ENCODE measurements at regions not wholly inside any gene's neighbourhood (a gene's known extent, or its start where the extent isn't known, plus 50 kb on each side); places are given as distances from the start of the nearest gene placed in this dataset.

GRCh38 chr14:28196878-28197277 is 569.7 kb upstream of the FOXG1 start:
- H3K27me3 ChIP-seq (ENCODE audit: control insufficient read depth, insufficient read depth, low read length) = no peaks in the 10 kb centered on the region
- no peaks in the 10 kb centered on the region for H3K36me3 ChIP-seq (ENCODE audit: control insufficient read depth, insufficient read depth, low read length)
- DNase-seq (ENCODE audit: low read depth) (no peak), FAIRE-seq (no peak)
- no peak overlapping the region for H3K4me3 ChIP-seq (ENCODE audit: low read depth, low read length)
- no peak for TF ChIP-seq CTCF (IDR thresholded peaks at IDR 0.05; ENCODE audit: insufficient read depth, low read length, severe bottlenecking)

- no peaks in the 10 kb centered on the region for H3K36me3 ChIP-seq (ENCODE audit: control insufficient read depth, insufficient read depth, low read length)
- TF ChIP-seq CTCF (IDR thresholded peaks at IDR 0.05; ENCODE audit: insufficient read depth, low read length, severe bottlenecking) = no peak
- no peak overlapping the region for H3K4me3 ChIP-seq (ENCODE audit: low read depth, low read length)
- H3K27me3 ChIP-seq (ENCODE audit: control insufficient read depth, insufficient read depth, low read length) = no peaks in the 10 kb centered on the region
- FAIRE-seq = no peak
- no peak for DNase-seq (ENCODE audit: low read depth)
Measured at GRCh38 chr14:28220391-28220790, 546.2 kb upstream of the FOXG1 start.

- H3K36me3 ChIP-seq (ENCODE audit: control insufficient read depth, insufficient read depth, low read length) = no peaks in the 10 kb centered on the region
- no peak for FAIRE-seq
- H3K27me3 ChIP-seq (ENCODE audit: control insufficient read depth, insufficient read depth, low read length) = no peaks in the 10 kb centered on the region
- H3K4me3 ChIP-seq (ENCODE audit: low read depth, low read length) = no peak overlapping the region
- TF ChIP-seq CTCF (IDR thresholded peaks at IDR 0.05; ENCODE audit: insufficient read depth, low read length, severe bottlenecking) = no peak
- DNase-seq (ENCODE audit: low read depth) = no peak
Measured at GRCh38 chr14:28240909-28241308, 525.7 kb upstream of the FOXG1 start.

GRCh38 chr14:28242895-28243294 is 523.7 kb upstream of the FOXG1 start:
- FAIRE-seq (no peak), DNase-seq (ENCODE audit: low read depth) (no peak)
- H3K36me3 ChIP-seq (ENCODE audit: control insufficient read depth, insufficient read depth, low read length) = no peaks in the 10 kb centered on the region
- H3K4me3 ChIP-seq (ENCODE audit: low read depth, low read length) = no peak overlapping the region
- H3K27me3 ChIP-seq (ENCODE audit: control insufficient read depth, insufficient read depth, low read length) = no peaks in the 10 kb centered on the region
- TF ChIP-seq CTCF (IDR thresholded peaks at IDR 0.05; ENCODE audit: insufficient read depth, low read length, severe bottlenecking) = no peak

- DNase-seq (ENCODE audit: low read depth) (peak; percentile 10), FAIRE-seq (no peak)
- Histone ChIP-seq H3K27me3 (ENCODE audit: control insufficient read depth, insufficient read depth, low read length) (no peaks in the 10 kb centered on the region), H3K36me3 (ENCODE audit: control insufficient read depth, insufficient read depth, low read length) (no peaks in the 10 kb centered on the region), H3K4me3 (ENCODE audit: low read depth, low read length) (no peak overlapping the region)
- TF ChIP-seq CTCF (IDR thresholded peaks at IDR 0.05; ENCODE audit: insufficient read depth, low read length, severe bottlenecking) = no peak
Measured at GRCh38 chr14:28243600-28243999, 523.0 kb upstream of the FOXG1 start.

GRCh38 chr14:28245216-28245615 is 521.4 kb upstream of the FOXG1 start:
- no peak for DNase-seq (ENCODE audit: low read depth)
- FAIRE-seq = no peak
- Histone ChIP-seq H3K36me3 (ENCODE audit: control insufficient read depth, insufficient read depth, low read length) (no peaks in the 10 kb centered on the region), H3K4me3 (ENCODE audit: low read depth, low read length) (no peak overlapping the region), H3K27me3 (ENCODE audit: control insufficient read depth, insufficient read depth, low read length) (no peaks in the 10 kb centered on the region)
- TF ChIP-seq CTCF (IDR thresholded peaks at IDR 0.05; ENCODE audit: insufficient read depth, low read length, severe bottlenecking) = no peak

Measured in bronchial epithelial cell (primary cell).